Transverse colon (tissue), 3 donors: ENCODE measurements at regions not wholly inside any gene's neighbourhood (a gene's known extent, or its start where the extent isn't known, plus 50 kb on each side); places are given as distances from the start of the nearest gene placed in this dataset.

ENCODE experiments used
- POLR2A ChIP-seq: fragments of 450-650 bp; IDR thresholded peaks from one replicate; pipeline ENCODE4 v1.6.1; 2016; ENCODE audit warnings: antibody characterized with exemption, mild to moderate bottlenecking, moderate library complexity
- POLR2AphosphoS5 ChIP-seq, 3 donors: sonication (generic); formaldehyde crosslinking; IDR thresholded peaks; one replicate each; pipeline ENCODE4 v1.6.1; 2016; ENCODE audit warnings: antibody characterized with exemption in 3 of 3

DNA sequence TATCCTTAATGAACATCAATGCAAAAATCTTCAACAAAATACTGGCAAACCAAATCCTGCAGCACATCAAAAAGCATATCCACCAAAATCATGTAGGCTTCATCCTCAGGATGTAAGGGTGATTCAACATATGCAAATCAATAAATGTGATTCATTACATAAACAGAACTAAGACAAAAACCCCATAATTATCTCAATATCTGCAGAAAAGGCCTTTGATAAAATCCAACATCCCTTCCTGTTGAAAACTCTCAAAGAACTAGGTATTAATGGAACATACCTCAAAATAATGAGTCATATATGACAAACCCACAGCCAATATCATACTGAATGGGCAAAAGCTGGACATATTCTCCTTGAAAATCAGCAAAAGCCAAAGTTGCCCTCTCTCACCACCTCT is 54.6 kb upstream of the DEPDC1 start:
- no peak for TF ChIP-seq POLR2A
- TF ChIP-seq POLR2AphosphoS5 (IDR thresholded peaks at IDR 0.05): no peak
